ENCODE measurements at regions not wholly inside any gene's neighbourhood (a gene's known extent, or its start where the extent isn't known, plus 50 kb on each side); places are given as distances from the start of the nearest gene placed in this dataset.
"Not testable (repeated sequence)": the region's sequence is repeated elsewhere in the genome, so short reads cannot be mapped to it uniquely, and the experiment has no call there.

- DNase-seq (ENCODE audit: low read depth in 2 of 2), result not testable (repeated sequence)
Measured at GRCh38 chr14:37785298-37785697, 189.9 kb downstream of the TTC6 start.

- DNase-seq (ENCODE audit: low read depth in 2 of 2), result not testable (repeated sequence)
Measured at GRCh38 chr14:37786114-37786625, 190.7 kb downstream of the TTC6 start.

- no peak for DNase-seq (ENCODE audit: low read depth in 2 of 2)
Measured at GRCh38 chr14:37787879-37788494, 192.6 kb downstream of the TTC6 start.

GRCh38 chr14:37791384-37792036, 196.1 kb downstream of the TTC6 start:
- DNase-seq (ENCODE audit: low read depth in 2 of 2), result no peak

GRCh38 chr14:37792124-37792523, 196.7 kb downstream of the TTC6 start:
- no peak for DNase-seq (ENCODE audit: low read depth in 2 of 2)

- DNase-seq (ENCODE audit: low read depth in 2 of 2), result no peak
Measured at GRCh38 chr14:37796703-37797416, 201.4 kb downstream of the TTC6 start.

- no peak for DNase-seq (ENCODE audit: low read depth in 2 of 2)
Measured at GRCh38 chr14:37797675-37798074, 202.2 kb downstream of the TTC6 start.

GRCh38 chr14:37807722-37808121, 212.3 kb downstream of the TTC6 start:
- DNase-seq (ENCODE audit: low read depth in 2 of 2), result no peak

GRCh38 chr14:37810094-37810801, 214.8 kb downstream of the TTC6 start:
- no peak for DNase-seq (ENCODE audit: low read depth in 2 of 2)

- DNase-seq (ENCODE audit: low read depth in 2 of 2), result no peak
Measured at GRCh38 chr14:37813732-37814131, 218.3 kb downstream of the TTC6 start.

- no peak for DNase-seq (ENCODE audit: low read depth in 2 of 2)
Measured at GRCh38 chr14:37816135-37816534, 220.7 kb downstream of the TTC6 start.

GRCh38 chr14:37816743-37817295, 221.4 kb downstream of the TTC6 start:
- no peak for DNase-seq (ENCODE audit: low read depth in 2 of 2)

- DNase-seq (ENCODE audit: low read depth in 2 of 2), result no peak
Measured at GRCh38 chr14:37819155-37820015, 224.0 kb downstream of the TTC6 start.

- not testable (repeated sequence) for DNase-seq (ENCODE audit: low read depth in 2 of 2)
Measured at GRCh38 chr14:37820810-37821209, 225.4 kb downstream of the TTC6 start.

GRCh38 chr14:37824939-37825712, 229.7 kb downstream of the TTC6 start:
- DNase-seq (ENCODE audit: low read depth in 2 of 2), result no peak

- no peak for DNase-seq (ENCODE audit: low read depth in 2 of 2)
Measured at GRCh38 chr14:37826869-37827268, 231.4 kb downstream of the TTC6 start.

- no peak for DNase-seq (ENCODE audit: low read depth in 2 of 2)
Measured at GRCh38 chr14:37830271-37830670, 234.8 kb downstream of the TTC6 start.

- DNase-seq (ENCODE audit: low read depth in 2 of 2), result no peak
Measured at GRCh38 chr14:37834275-37834674, 238.8 kb downstream of the TTC6 start.

- not testable (repeated sequence) for DNase-seq (ENCODE audit: low read depth in 2 of 2)
Measured at GRCh38 chr14:37838778-37839177, 243.3 kb downstream of the TTC6 start.

- DNase-seq (ENCODE audit: low read depth in 2 of 2), result not testable (repeated sequence)
Measured at GRCh38 chr14:37841039-37841438, 245.6 kb downstream of the TTC6 start.
